GM08714 (cell line): ENCODE measurements at regions not wholly inside any gene's neighbourhood (a gene's known extent, or its start where the extent isn't known, plus 50 kb on each side); places are given as distances from the start of the nearest gene placed in this dataset.

Experiments
- H3K4me3 ChIP-seq: fragments of 200-500 bp; sonication (Bioruptor generic); 2 replicates; pipeline ENCODE4 v1.5.1; 2014; ENCODE audit warnings: mild to moderate bottlenecking, low read length, inconsistent platforms
- ZNF274 ChIP-seq: IDR thresholded peaks from 2 replicates; pipeline ENCODE4 v1.6.1; 2012; ENCODE audit warnings: mild to moderate bottlenecking, low read depth, low read length

DNA sequence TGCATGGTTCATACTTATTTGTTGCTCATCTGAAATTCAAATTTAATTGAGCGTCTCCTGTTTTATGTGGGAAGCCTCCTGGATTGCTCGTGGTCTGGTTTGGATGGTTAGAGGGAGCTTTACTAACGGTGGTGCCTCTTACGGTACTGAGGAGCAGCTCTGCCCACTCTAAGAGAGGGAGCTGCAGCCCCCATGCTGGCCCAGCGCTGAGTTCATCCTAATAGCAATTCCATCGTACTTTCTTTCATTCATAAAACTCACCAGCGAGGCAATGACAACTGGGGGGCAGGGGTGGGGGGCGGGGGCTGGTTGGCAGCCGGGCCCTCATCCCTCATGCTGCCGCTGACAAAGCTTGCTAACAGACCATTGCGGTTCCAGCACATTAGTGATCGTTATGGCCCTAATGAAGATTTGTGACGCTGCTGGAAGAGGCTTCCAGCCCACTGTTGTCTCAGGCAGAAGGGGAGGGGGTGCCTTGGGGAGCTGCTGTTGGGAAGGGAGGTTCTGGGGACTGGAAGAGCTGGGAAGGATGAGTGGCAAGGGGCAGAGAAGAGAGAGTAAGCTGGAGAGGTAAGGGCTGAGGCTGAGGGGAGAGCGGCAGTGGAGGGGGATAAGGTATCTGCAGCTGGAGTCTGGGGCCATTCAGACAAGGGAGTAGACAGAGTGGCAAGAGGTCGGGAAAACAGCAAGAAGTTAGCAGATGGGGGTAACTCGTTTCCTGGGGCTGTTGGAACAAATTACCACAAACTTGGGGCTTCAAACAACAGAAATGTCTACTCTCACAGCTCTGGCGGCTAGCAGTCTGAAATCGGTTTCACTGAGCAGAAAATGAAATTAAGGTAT is 238.1 kb downstream of the LPIN1 start:
- H3K4me3 ChIP-seq: no peak overlapping the region
- no peak for TF ChIP-seq ZNF274

DNA sequence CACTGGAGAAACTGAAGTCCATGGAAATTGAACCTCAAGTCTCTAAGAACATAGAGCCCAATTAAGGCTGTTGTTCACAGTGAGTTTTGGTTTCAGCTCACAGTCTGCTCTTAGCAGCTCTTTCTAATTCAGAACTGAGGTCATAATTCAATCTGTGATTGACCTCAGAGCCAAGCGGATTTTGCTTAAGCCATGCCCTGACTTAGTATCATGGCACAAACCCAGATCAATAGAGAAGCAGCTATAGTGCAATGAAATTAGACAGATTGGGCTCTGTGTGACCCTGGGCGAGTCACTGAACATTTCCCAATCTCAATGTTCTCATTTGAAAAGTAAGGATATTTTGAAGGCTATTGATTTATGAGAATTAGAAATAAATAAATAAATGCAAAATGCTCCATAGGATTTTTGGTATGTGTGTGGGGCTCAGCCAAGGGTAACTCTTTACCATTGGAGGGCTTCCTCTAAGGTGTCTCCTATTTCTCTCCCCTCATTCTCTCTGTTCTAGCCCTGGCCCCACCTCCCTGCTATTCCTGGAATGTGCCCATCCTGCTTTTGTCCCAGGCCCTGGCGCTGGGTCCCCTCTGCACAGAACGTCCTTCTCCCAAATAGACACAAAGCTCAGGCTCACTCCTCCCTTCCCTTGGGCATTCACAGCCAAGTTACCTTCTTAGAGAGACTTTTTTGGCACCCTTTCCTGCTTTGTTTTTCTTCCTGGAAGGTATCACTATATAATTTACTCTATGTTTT is 239.6 kb downstream of the LPIN1 start:
- TF ChIP-seq ZNF274: no peak
- no peak overlapping the region for H3K4me3 ChIP-seq

DNA sequence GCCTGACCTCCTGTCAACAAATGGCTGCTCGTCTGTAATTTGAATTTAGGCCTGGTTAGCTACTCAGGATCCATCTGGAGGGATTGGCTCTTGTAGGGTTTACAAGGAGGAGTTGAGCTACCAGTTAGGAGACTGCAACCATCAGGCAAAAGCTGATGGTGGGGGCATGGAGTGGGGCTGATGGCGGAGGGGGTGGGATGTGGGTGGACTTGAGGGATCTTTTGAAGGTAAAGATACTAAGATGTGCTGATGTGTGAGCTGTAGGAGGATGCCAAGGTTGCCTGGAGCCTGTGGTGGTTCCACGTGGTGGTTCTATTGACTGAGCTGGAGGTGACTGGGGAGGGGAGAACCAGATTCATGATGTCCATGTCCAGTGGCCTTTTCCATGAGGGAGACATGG is 240.7 kb downstream of the LPIN1 start:
- TF ChIP-seq ZNF274: no peak
- H3K4me3 ChIP-seq: no peak overlapping the region

DNA sequence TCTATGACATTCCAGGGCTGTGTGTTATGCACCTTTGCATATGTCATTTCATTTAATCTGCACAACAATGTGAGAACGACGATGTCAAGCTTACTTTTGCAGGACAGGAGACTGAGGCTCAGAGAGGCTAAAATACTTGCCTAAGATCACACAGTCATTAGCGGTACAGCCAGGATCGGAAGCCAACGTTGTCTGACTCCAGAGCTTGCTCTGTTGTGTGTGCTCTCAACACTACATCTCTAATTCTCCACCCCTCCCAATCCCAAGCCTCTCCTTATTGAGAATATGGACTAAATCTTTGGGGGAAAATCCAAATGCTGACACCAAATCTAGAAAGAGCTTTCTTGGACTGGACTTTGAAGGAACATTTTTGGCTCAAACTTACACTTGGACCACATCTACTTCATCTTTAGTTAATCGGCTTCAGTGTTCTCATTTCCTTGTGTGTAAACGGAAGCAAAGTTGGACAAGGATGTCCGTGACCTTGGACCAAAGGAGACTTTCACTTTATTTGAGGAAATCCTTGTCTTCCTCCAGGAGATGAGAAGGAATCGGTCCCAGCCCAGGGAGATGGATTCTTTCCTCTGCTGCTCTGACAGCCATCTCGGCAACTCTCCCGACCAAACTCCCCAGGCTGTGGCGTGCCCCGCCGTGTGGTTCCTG is 242.4 kb downstream of the LPIN1 start:
- H3K4me3 ChIP-seq: no peak overlapping the region
- TF ChIP-seq ZNF274: no peak

DNA sequence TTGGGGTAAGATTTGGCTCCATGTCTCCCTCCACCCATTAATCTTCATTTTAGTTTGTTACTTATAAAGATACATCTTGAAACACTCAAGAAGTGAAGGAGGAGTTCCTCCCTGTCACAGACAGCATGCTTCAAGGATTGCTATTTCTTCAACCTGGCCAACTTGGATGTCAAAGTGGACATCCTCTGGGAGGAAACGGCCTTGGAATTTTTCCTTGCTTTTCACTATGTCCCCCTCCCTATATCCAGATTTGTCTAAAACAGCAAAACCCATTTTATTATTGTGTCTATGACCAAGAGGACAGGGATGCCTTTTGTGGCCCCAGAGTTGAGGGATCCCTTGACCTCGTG is 242.9 kb downstream of the LPIN1 start:
- H3K4me3 ChIP-seq: no peak overlapping the region
- TF ChIP-seq ZNF274: no peak

DNA sequence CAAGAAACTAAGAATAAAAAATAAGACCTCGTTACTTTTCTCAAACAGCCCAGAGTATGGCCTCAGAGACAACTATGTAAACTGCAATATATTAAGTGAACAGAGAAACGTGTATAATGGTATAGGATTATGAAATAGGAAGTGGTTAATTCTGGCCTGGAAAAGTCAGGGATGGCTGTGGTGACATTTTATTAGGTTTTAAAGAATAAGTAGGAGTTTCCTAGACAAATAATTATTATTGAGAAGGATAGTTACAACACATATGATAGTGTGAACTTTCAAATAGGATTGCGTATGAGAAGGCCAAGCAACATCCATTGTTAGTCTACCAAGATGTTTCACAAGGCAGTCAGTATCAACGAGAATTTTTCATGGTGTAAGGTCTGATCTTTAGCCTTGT is 244.1 kb downstream of the LPIN1 start:
- TF ChIP-seq ZNF274: no peak
- H3K4me3 ChIP-seq: no peak overlapping the region

DNA sequence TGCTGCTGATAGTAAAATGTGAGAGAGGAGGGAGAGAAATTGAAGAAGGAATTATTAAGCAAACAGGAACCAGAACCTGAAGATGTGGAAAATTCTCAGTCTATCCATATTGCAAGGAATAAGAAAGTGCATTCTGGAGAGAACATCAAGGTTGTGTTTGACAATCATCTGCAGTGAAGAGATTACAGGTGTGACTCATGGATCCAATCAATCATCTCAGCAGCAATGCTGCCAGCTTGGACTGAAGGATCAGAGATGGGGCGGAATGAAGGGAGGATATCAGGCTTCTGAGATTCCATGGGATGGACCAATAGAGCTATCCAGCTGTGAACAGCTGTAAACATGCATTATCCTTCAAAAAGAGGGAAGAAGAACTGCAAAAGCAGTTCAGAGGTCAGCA is 247.3 kb downstream of the LPIN1 start:
- no peak for TF ChIP-seq ZNF274
- H3K4me3 ChIP-seq: no peak overlapping the region

DNA sequence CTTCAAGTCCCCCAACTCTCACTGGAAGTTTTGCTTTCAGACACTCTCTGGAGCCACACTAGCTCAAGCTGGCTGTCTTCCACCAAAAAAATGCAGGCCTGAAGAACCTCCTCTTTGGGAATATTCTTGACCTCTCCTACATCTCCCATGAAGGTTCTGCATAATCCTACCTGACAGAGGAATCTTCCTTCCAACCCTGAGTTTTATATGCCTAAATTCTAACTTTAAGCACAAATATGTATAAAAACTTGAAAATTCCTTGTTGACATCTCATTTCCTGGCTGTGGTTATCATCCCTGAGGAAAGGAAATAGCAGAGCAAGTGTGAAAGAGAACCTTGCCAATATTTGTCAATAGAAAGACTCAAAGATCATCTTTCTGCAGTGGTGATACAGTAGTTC is 249.0 kb downstream of the LPIN1 start:
- H3K4me3 ChIP-seq: no peak overlapping the region
- TF ChIP-seq ZNF274: no peak

DNA sequence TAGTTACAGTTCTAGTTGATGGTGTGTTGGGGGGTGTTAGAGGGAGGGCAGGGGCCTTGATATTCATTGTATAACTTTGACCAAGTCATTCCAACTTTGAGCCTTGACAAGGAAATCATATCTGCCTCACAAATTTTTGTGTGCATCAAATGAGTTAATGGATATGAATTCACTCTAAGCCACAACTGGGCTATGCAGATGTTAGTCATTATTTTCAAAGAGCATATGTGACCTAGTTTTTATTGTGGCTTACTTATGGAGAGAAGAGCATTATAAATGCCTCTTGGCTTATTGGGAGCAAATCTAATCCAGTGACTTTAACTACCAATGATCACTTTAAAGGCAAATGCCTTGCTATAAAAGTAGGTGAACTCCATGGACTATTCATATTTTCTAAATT is 250.2 kb downstream of the LPIN1 start:
- TF ChIP-seq ZNF274: no peak
- H3K4me3 ChIP-seq: no peak overlapping the region

DNA sequence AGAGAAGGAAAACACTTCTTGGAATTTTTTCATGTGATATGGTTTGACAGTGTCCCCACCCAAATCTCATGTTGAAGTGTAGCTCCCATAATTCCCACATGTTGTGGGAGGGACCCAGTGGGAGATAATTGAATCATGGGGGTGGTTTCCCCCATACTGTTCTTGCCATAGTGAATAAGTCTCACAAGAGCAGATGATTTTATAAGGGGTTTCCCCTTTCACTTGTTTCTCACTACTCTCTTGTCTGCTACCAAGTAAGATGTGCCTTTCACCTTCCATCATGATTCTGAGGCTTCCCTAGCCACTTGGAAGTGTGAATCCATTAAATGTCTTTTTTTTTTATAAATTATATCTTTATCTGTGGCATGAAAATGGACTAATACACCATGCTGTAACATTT is 250.7 kb downstream of the LPIN1 start:
- H3K4me3 ChIP-seq: no peak overlapping the region
- TF ChIP-seq ZNF274: no peak

DNA sequence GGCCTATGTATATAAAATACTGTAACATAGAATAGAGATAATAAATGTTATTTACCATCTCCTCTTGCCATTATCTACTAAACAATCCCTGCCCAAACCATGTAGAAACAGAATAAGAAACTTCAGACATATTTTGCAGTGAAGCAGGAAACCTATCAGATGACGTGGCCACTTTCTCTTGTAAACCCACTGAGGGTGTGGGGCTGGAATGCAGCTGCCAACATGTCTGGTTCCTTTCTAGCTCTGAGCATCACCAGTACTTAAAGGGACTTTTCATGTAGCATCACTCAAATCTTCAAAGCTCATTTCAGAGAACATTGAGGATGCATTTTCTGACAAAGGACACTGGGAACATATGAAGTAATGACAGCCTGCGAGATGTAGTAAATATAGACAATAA is 251.8 kb downstream of the LPIN1 start:
- TF ChIP-seq ZNF274: no peak
- H3K4me3 ChIP-seq: no peak overlapping the region

DNA sequence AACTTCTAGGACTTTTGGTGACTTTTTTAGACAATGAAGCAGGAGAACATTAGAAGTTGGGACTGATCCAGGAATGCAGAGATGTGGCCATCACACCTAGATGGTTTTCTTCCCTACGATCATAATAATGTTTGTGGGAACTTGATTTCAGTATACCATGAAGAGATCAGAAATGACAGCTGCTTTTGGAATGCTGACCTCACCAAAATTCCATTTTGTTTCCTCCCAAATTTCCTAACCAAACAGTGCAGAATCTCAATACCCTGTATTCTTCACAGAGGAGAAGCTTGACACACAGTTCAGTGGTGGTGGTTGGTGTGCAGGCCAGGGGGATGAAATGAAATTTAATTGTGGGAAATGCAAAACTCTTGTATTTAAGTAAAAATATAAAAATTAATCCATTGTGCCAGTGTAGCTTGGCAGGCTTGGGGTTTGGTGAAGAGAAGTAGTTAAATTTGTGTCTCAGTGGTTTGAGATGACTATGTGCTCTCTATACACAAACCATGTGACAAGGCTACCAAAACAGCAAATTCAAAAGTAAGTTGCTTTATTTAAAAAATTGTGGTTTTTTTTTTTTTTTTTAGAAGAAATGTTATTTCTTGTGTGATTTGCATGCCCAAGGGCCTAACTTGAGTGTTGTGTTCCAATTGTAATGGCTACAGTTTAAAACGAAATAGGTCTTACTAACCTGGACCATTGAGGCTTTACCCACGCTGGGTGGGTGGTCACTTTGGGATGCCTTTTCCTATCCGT is 252.4 kb downstream of the LPIN1 start:
- H3K4me3 ChIP-seq: no peak overlapping the region
- no peak for TF ChIP-seq ZNF274

DNA sequence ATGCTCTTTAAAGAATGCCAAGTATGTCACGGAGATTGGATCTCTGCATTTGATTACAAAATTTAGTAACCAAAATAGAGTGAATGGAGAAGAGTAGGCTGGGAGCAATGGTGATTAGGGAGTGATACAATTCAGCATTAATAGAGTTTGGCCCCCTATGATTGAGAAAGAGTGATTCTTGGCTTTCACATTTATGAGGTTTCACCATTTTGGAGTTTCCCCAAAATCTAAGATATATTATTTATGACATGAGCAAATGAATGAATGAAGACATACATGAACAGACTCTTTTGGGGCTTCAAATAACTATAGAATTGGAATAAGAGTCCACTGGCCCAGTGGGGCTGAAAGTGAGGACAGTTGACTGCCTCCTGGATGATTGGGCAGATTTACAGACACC is 255.2 kb downstream of the LPIN1 start:
- H3K4me3 ChIP-seq: no peak overlapping the region
- TF ChIP-seq ZNF274: no peak

DNA sequence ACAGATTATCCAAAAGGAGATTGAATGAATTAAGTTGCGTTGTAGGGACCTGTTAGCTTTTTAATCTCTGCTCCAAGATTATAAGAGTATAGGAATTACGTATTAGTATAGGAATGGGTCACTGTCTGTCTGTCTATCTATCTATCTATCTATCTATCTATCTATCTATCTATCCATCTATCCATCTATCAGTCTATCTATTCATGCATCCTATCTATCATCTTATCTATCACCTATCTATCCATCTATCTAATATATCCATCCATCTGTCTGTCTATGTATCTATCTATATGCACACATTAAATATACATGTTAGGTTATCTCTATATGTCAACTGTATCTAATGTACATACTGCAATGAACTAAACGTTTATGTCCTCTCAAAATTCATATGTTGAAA is 255.8 kb downstream of the LPIN1 start:
- H3K4me3 ChIP-seq: no peak overlapping the region
- no peak for TF ChIP-seq ZNF274
